ENCODE measurements at regions not wholly inside any gene's neighbourhood (a gene's known extent, or its start where the extent isn't known, plus 50 kb on each side); places are given as distances from the start of the nearest gene placed in this dataset.

GRCh38 chr15:94701281-94701985 lies 470.1 kb downstream of the MCTP2 start:
- Histone ChIP-seq H3K4me3 (no peak overlapping the region), H3K9me3 (no peaks in the 10 kb centered on the region), H3K27me3 (no peaks in the 10 kb centered on the region), H3K27ac (no peak overlapping the region), H3K36me3 (no peaks in the 10 kb centered on the region), H3K4me1 (no peaks in the 10 kb centered on the region)
- no peak for DNase-seq
- intact Hi-C loops (cut with DNase I; ENCODE audit: low total_unique reads), result no loop called here
- TF ChIP-seq CTCF (IDR thresholded peaks at IDR 0.05) (no peak), POLR2A (IDR thresholded peaks at IDR 0.05) (no peak)

- no peaks in the 10 kb centered on the region for H3K4me1 ChIP-seq
- intact Hi-C loops (cut with DNase I; ENCODE audit: low total_unique reads), result no loop called here
- TF ChIP-seq CTCF (IDR thresholded peaks at IDR 0.05), result no peak
- TF ChIP-seq POLR2A (IDR thresholded peaks at IDR 0.05), result no peak
- H3K27ac ChIP-seq, result no peak overlapping the region
- no peak overlapping the region for H3K4me3 ChIP-seq
- no peak for DNase-seq
- no peaks in the 10 kb centered on the region for H3K27me3 ChIP-seq
- H3K9me3 ChIP-seq, result no peaks in the 10 kb centered on the region
- H3K36me3 ChIP-seq, result no peaks in the 10 kb centered on the region
Measured at GRCh38 chr15:94703596-94703995, 472.2 kb downstream of the MCTP2 start.

GRCh38 chr15:94704421-94704820 lies 473.1 kb downstream of the MCTP2 start:
- Histone ChIP-seq H3K27me3 (no peaks in the 10 kb centered on the region), H3K4me3 (no peak overlapping the region), H3K27ac (no peak overlapping the region), H3K9me3 (no peaks in the 10 kb centered on the region), H3K36me3 (no peaks in the 10 kb centered on the region), H3K4me1 (no peaks in the 10 kb centered on the region)
- intact Hi-C loops (cut with DNase I; ENCODE audit: low total_unique reads), result no loop called here
- DNase-seq, result no peak
- TF ChIP-seq CTCF (IDR thresholded peaks at IDR 0.05) (no peak), POLR2A (IDR thresholded peaks at IDR 0.05) (no peak)

GRCh38 chr15:94704946-94705345 lies 473.6 kb downstream of the MCTP2 start:
- H3K9me3 ChIP-seq, result no peaks in the 10 kb centered on the region

GRCh38 chr15:94709319-94709718 lies 478.0 kb downstream of the MCTP2 start:
- H3K36me3 ChIP-seq, result no peaks in the 10 kb centered on the region
- TF ChIP-seq POLR2A (IDR thresholded peaks at IDR 0.05) (no peak), CTCF (IDR thresholded peaks at IDR 0.05) (no peak)

More at GRCh38 chr15:94704946-94705345, 473.6 kb downstream of the MCTP2 start:
- H3K4me3 ChIP-seq, result no peak overlapping the region
- H3K27ac ChIP-seq, result no peak overlapping the region
- intact Hi-C loops (cut with DNase I; ENCODE audit: low total_unique reads), result no loop called here
- TF ChIP-seq CTCF (IDR thresholded peaks at IDR 0.05) (no peak), POLR2A (IDR thresholded peaks at IDR 0.05) (no peak)
- DNase-seq, result no peak
- H3K27me3 ChIP-seq, result no peaks in the 10 kb centered on the region
- H3K36me3 ChIP-seq, result no peaks in the 10 kb centered on the region
- no peaks in the 10 kb centered on the region for H3K4me1 ChIP-seq

More at GRCh38 chr15:94709319-94709718, 478.0 kb downstream of the MCTP2 start:
- no peak overlapping the region for H3K4me3 ChIP-seq
- no peak overlapping the region for H3K27ac ChIP-seq
- no peaks in the 10 kb centered on the region for H3K4me1 ChIP-seq
- intact Hi-C loops (cut with DNase I; ENCODE audit: low total_unique reads), result no loop called here
- H3K27me3 ChIP-seq, result no peaks in the 10 kb centered on the region
- H3K9me3 ChIP-seq, result no peaks in the 10 kb centered on the region
- no peak for DNase-seq

Measured in uterus (tissue), 3 donors.